DMS 273 (cell line): ENCODE measurements at regions not wholly inside any gene's neighbourhood (a gene's known extent, or its start where the extent isn't known, plus 50 kb on each side); places are given as distances from the start of the nearest gene placed in this dataset.
"Not testable (repeated sequence)": the region's sequence is repeated elsewhere in the genome, so short reads cannot be mapped to it uniquely, and the experiment has no call there.

Experiments
- DNase-seq: peaks from one replicate; lab custom pipeline; 2025; ENCODE audit not compliant: unreplicated experiment; lab: John Stamatoyannopoulos, UW

- DNase-seq = no peak
Observed at GRCh38 chr11:86861810-86862209, 61.5 kb downstream of the PRSS23 start.

DNA sequence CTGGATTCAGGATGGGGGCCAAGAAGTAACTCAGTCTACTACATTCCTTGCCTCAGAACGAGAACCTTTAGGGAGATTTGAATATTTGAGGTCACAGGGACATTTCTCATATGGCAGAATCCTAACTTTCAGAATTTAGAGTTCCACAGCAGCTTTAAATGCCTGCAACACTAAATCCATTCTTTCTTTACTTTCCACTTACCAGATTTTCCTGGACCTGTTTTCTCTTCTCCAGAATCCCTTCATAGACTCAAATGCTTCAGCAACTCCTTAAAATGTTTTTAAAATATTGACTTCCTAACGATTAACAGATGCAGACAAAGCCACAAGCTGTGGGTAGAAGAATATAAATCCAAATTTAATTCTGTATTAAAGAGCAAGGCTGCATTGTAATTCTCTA is 63.1 kb downstream of the PRSS23 start:
- no peak for DNase-seq

GRCh38 chr11:86865436-86865835 is 65.1 kb downstream of the PRSS23 start:
- no peak for DNase-seq

DNA sequence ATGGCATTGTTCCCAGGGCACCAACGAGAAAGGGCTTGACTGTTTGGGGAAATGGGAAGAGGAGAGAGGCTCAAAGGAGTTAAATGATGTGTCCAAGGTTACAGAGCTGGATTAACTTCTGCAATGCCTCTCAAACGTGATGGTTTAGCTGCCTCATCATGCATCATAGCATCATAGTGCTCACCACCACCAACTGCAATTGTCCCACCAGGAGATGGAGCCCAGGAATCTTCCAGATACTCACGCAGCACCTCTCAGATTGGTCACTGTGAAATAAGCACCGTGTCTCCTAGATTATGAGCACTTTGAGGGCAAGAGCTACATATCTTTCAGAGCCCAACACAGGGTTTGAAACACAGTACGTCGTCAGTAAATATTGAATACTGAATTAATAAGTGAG is 69.2 kb downstream of the PRSS23 start:
- DNase-seq = no peak

DNA sequence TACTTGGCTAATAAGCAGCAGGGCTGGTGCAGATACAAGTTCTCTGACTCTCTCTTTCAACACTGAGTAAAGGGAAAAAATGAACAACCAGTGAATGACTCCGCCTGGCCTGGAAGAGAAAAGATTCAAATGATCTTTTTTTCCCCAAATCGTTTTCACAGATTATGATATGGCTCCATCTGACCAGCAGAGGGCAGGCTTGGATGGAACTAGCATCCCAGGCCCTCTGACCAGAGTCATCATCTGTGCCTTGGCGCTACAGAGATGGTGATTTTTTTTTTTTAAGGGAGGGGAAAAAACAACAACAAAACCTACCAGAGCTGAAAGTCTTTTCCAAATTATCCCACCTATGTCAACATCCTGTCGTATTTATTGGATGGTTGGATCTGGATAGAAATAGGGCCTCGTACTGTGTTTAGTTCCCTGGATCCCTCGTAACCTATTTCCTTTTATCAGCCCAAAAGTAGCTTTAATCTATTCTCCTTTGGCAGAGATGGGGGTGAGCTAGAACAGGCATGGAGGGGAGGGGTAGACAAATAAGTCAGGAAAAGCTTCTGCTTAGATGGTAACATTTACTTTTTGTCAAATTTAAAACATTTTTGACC is 69.7 kb downstream of the PRSS23 start:
- DNase-seq = peak; percentile 61

GRCh38 chr11:86873573-86874083 is 73.3 kb downstream of the PRSS23 start:
- no peak for DNase-seq

GRCh38 chr11:86874304-86875056 is 74.1 kb downstream of the PRSS23 start:
- no peak for DNase-seq

GRCh38 chr11:86876716-86877234 is 76.4 kb downstream of the PRSS23 start:
- no peak for DNase-seq

- DNase-seq = no peak
Observed at GRCh38 chr11:86877503-86877902, 77.2 kb downstream of the PRSS23 start.

DNA sequence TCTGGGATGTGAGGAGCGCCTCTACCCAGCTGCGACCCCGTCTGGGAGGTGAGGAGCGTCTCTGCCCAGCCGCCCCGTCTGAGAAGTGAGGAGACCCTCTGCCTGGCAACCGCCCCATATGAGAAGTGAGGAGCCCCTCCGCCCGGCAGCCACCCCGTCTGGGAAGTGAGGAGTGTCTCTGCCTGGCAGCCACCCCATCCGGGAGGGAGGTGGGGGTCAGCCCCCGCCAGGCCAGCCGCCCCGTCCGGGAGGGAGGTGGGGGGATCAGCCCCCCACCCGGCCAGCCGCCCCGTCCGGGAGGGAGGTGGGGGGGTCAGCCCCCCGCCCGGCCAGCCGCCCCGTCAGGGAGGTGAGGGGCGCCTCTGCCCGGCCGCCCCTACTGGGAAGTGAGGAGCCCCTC is 76.0 kb downstream of the FZD4 start:
- DNase-seq = not testable (repeated sequence)

DNA sequence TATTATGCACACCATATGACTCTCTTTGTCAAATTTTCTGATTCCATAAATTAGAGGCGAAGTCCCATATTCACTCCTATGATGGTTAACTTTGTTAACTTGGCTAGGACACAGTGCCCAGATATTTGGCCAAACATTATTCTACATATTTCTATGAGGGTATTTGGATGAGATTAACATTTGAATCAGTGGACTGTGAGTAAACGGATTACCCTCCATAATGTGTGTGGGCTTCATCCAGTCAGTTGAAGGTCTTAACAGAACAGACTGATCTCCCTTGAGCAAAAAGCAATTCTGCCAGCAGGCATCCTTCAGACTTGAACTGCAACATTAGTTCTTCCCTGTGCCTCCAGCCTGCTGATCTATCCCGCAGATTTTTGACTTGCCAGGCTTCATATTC is 69.9 kb downstream of the FZD4 start:
- no peak for DNase-seq

GRCh38 chr11:86888164-86889000 is 66.8 kb downstream of the FZD4 start:
- DNase-seq = peak; percentile 83

- DNase-seq = no peak
Observed at GRCh38 chr11:86889001-86889341, 66.2 kb downstream of the FZD4 start.

DNA sequence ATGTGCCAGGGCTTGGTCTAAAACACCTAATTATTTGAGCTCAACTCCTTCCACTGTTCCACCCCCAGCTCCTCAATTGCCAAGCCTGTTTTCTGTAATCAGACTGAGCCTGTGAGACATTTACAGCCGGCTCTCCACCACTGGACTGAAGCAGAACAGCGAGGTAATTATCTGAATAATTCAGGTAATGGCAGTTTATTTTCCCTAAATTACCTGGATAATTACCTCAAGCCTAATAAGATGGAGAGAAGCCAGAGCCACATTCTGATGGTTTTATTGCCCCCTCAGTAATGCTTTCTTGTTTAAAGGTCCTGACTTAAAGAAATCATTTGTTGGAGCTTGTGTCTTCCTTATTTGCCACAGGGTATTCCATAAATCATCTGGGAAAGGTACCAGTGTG is 64.2 kb downstream of the FZD4 start:
- DNase-seq = no peak

GRCh38 chr11:86893235-86893634 is 62.0 kb downstream of the FZD4 start:
- no peak for DNase-seq
